Thyroid gland (tissue), 4 donors: ENCODE measurements at regions not wholly inside any gene's neighbourhood (a gene's known extent, or its start where the extent isn't known, plus 50 kb on each side); places are given as distances from the start of the nearest gene placed in this dataset.

Source experiments
- DNase-seq, 2 donors: peaks; one replicate each; pipeline ENCODE4 v3.0.0-alpha.2; 2019
- H3K27ac ChIP-seq, 3 donors: fragments of 200-600 bp; sonication (generic); 1 replicate in 2 of 3; 2 replicates in 1 of 3; pipeline ENCODE4 v1.5.1; 2016 to 2019; ENCODE audit warnings: mild to moderate bottlenecking in 1 of 3, moderate library complexity in 1 of 3
- H3K27me3 ChIP-seq: fragments of 200-600 bp; sonication (generic); one replicate; pipeline ENCODE4 v1.5.1; 2019
- H3K36me3 ChIP-seq, 2 donors: fragments of 200-600 bp; sonication (generic); one replicate each; pipeline ENCODE4 v1.5.1; 2016 to 2019
- H3K4me1 ChIP-seq, 2 donors: fragments of 200-600 bp; sonication (generic); one replicate each; pipeline ENCODE4 v1.5.1; 2017 to 2019
- H3K4me3 ChIP-seq, 3 donors: fragments of 200-600 bp; sonication (generic); replicated peaks in 1 of 3; 1 replicate in 2 of 3; 2 replicates in 1 of 3; pipeline ENCODE4 v1.5.1; 2016; ENCODE audit warnings: mild to moderate bottlenecking in 1 of 3
- H3K9me3 ChIP-seq: fragments of 200-600 bp; sonication (generic); one replicate; pipeline ENCODE4 v1.5.1; 2017
- POLR2A ChIP-seq, 2 donors: fragments of 450-650 bp; IDR thresholded peaks; one replicate each; pipeline ENCODE4 v1.6.1; 2017; ENCODE audit warnings: antibody characterized with exemption in 2 of 2, mild to moderate bottlenecking in 2 of 2, moderate library complexity in 1 of 2
- WGBS, 2 donors: methylation state at CpG; one replicate each; pipeline ENCODE4 v1.1.5; 2017; 5-methylcytosine and 5-hydroxymethylcytosine counted together
- intact Hi-C: fragments of 100-400 bp; cut with DNase I; formaldehyde crosslinking; loops from one replicate; pipeline ENCODE4 v1.15.1; 2023
- TF ChIP-seq, protein P1 (sequence below), 6 experiments: fragments of 200-600 bp in 3 of 6; fragments of 450-650 bp in 3 of 6; sonication (generic) in 3 of 6; IDR thresholded peaks; one replicate each; pipeline ENCODE4 v1.5.1; 2016 to 2019; ENCODE audit warnings: antibody characterized with exemption in 6 of 6, mild to moderate bottlenecking in 2 of 6, inconsistent platforms in 1 of 6, moderate library complexity in 1 of 6

DNA sequence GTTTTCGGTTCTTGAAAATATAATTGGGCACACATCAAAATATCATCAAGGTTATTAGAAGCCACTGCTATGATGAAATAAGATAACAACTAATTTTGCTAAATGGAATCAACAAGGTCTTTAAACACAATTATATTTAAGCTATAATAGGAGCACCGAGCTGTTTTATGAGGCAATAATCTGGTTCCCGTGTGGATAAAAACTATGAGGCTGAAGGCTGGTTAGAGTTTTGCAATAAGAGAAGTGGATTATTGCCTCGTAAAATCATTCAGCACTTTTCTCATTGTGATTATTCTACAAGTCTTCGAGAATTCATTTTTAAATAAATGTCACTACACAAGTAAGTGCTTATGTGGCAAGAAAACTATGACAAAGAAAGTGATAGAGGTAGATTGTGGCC lies 975.7 kb upstream of the ADGRL2 start:
- Histone ChIP-seq H3K27me3 (no peaks in the 10 kb centered on the region), H3K27ac (no peak overlapping the region), H3K4me3 (no peak overlapping the region), H3K9me3 (no peaks in the 10 kb centered on the region), H3K36me3 (no peaks in the 10 kb centered on the region), H3K4me1 (no peaks in the 10 kb centered on the region)
- intact Hi-C loops: no loop called here
- TF ChIP-seq, protein P1, sequence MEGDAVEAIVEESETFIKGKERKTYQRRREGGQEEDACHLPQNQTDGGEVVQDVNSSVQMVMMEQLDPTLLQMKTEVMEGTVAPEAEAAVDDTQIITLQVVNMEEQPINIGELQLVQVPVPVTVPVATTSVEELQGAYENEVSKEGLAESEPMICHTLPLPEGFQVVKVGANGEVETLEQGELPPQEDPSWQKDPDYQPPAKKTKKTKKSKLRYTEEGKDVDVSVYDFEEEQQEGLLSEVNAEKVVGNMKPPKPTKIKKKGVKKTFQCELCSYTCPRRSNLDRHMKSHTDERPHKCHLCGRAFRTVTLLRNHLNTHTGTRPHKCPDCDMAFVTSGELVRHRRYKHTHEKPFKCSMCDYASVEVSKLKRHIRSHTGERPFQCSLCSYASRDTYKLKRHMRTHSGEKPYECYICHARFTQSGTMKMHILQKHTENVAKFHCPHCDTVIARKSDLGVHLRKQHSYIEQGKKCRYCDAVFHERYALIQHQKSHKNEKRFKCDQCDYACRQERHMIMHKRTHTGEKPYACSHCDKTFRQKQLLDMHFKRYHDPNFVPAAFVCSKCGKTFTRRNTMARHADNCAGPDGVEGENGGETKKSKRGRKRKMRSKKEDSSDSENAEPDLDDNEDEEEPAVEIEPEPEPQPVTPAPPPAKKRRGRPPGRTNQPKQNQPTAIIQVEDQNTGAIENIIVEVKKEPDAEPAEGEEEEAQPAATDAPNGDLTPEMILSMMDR (IDR thresholded peaks at IDR 0.05): no peak
- no peak for TF ChIP-seq POLR2A (IDR thresholded peaks at IDR 0.05)
- no peak for DNase-seq
- 86 to 88% methylated on average over 5 of the region's 5 CpGs for WGBS, 2 donors

DNA sequence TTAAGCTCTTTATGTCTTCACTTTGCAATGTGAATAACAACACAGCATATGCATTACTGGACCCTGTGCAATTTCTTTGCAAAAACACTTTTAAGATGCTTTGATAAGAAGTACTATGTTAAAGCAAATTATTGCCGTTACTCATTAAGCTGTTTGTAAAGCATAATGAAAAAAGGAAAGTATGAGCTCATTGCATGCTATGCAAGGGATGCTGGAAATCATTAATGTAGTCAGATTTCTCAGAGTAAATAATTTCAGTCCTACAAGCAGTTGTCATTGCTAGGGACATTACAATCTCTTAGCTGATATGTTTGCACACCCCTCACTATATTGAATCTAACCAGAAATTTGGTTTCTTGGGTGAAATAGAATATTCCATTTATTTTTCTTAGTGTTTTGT lies 982.5 kb upstream of the ADGRL2 start:
- Histone ChIP-seq H3K27ac (no peak overlapping the region), H3K4me1 (no peaks in the 10 kb centered on the region), H3K4me3 (no peak overlapping the region), H3K36me3 (no peaks in the 10 kb centered on the region), H3K9me3 (no peaks in the 10 kb centered on the region), H3K27me3 (no peaks in the 10 kb centered on the region)
- 43 to 56% methylated on average over 1 of the region's 1 CpG for WGBS, 2 donors
- DNase-seq: no peak
- TF ChIP-seq POLR2A (IDR thresholded peaks at IDR 0.05): no peak
- TF ChIP-seq, protein P1 (IDR thresholded peaks at IDR 0.05): no peak
- intact Hi-C loops: no loop called here

DNA sequence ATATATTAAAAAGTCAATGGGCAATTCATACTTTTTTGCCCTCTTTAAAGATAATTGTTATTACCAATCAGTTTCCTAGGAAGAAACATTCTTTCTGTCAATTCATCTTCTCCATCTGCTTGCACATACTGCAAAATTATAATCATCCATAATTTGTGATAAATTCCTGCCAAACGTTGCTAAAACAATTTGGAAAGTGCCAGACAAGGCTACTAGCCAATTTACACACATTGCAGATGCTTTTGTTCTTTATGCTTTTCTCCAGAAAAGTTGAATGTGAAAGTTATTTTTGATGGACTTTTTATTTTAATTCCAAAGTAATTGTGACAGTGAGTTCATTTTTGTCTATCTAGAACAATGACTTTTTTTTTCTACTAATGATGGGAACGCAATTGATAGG lies 992.8 kb upstream of the ADGRL2 start:
- WGBS, 2 donors: 65 to 72% methylated on average over 2 of the region's 2 CpGs
- H3K27me3 ChIP-seq: no peaks in the 10 kb centered on the region
- intact Hi-C loops: no loop called here
- no peak for DNase-seq
- no peak overlapping the region for H3K4me3 ChIP-seq
- no peaks in the 10 kb centered on the region for H3K4me1 ChIP-seq
- no peaks in the 10 kb centered on the region for H3K36me3 ChIP-seq
- TF ChIP-seq, protein P1 (IDR thresholded peaks at IDR 0.05): no peak
- TF ChIP-seq POLR2A (IDR thresholded peaks at IDR 0.05): no peak
- no peak overlapping the region for H3K27ac ChIP-seq
- no peaks in the 10 kb centered on the region for H3K9me3 ChIP-seq

DNA sequence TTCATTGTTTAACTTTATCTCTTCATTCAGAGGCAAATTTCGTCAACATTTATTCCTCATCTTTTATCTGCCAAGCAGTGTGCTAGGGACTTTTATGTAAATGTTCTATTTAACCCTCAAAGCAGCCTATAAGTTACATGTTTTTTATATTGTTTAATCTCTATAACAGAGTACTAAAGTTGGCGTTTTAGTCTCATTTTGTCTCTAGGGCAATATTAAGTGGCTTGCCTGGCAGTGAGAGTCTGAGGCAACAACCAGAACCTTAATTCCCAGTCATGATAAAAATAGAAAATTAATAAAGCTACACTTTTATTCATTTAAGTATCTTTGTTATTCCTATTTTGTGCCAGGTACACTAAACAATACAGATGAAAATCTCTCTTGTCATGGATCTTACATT lies 994.3 kb upstream of the ADGRL2 start:
- no peaks in the 10 kb centered on the region for H3K4me1 ChIP-seq
- H3K27me3 ChIP-seq: no peaks in the 10 kb centered on the region
- DNase-seq: no peak
- no peak overlapping the region for H3K27ac ChIP-seq
- intact Hi-C loops: no loop called here
- no peaks in the 10 kb centered on the region for H3K36me3 ChIP-seq
- TF ChIP-seq POLR2A (IDR thresholded peaks at IDR 0.05): no peak
- TF ChIP-seq, protein P1 (IDR thresholded peaks at IDR 0.05): no peak
- WGBS, 2 donors: 81 to 92% methylated on average over 2 of the region's 2 CpGs
- no peak overlapping the region for H3K4me3 ChIP-seq
- H3K9me3 ChIP-seq: no peaks in the 10 kb centered on the region

DNA sequence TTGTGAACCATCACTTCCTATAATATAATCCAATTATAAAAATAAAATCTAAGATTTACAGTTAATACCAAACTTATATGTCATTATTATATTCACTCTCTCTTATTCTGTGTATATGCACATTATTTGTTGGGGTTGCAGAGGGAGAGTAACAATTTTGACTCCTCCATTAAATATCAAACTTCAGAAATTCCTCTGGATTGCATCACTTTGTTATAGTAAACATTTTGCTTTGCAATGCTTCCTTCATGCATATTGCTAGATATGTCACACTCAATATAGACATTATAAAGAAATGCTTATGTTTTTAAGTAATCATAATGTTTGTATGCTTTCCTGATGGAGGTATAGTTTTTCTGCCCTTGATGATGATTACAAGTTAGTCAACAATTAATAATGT lies 999.0 kb upstream of the ADGRL2 start:
- Histone ChIP-seq H3K27me3 (no peaks in the 10 kb centered on the region), H3K9me3 (no peaks in the 10 kb centered on the region), H3K4me1 (no peaks in the 10 kb centered on the region), H3K36me3 (no peaks in the 10 kb centered on the region), H3K4me3 (no peak overlapping the region), H3K27ac (no peak overlapping the region)
- DNase-seq: no peak
- TF ChIP-seq, protein P1 (IDR thresholded peaks at IDR 0.05): no peak
- TF ChIP-seq POLR2A (IDR thresholded peaks at IDR 0.05): no peak
- intact Hi-C loops: no loop called here
